Thyroid gland (tissue), 4 donors: ENCODE measurements at regions not wholly inside any gene's neighbourhood (a gene's known extent, or its start where the extent isn't known, plus 50 kb on each side); places are given as distances from the start of the nearest gene placed in this dataset.

Source experiments
- POLR2A ChIP-seq, 2 donors: fragments of 450-650 bp; IDR thresholded peaks; one replicate each; pipeline ENCODE4 v1.6.1; 2017; ENCODE audit warnings: antibody characterized with exemption in 2 of 2, mild to moderate bottlenecking in 2 of 2, moderate library complexity in 1 of 2
- TF ChIP-seq, protein P1 (sequence below), 6 experiments: fragments of 200-600 bp in 3 of 6; fragments of 450-650 bp in 3 of 6; sonication (generic) in 3 of 6; IDR thresholded peaks; one replicate each; pipeline ENCODE4 v1.5.1; 2016 to 2019; ENCODE audit warnings: antibody characterized with exemption in 6 of 6, mild to moderate bottlenecking in 2 of 6, inconsistent platforms in 1 of 6, moderate library complexity in 1 of 6

DNA sequence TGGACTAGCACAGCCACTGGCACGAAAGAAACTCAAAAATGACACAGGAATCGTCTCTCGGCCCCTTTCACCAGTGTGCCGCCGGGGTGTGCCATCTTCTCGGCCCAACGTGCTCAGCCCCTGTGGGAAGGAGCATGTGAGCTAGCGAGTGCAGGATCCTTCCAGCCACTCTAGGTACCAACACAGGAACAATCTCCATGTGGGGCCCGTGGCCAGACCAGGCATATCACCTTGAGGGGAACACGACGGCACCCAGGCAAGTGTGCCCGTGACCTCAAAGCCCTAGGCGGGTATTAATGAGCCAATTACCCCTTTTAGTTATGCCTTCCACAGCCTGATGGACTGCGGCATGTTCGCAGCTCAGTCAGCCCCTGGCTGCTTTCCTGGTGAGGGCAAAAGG, 231.5 kb downstream of the FAT4 start:
- TF ChIP-seq, protein P1, sequence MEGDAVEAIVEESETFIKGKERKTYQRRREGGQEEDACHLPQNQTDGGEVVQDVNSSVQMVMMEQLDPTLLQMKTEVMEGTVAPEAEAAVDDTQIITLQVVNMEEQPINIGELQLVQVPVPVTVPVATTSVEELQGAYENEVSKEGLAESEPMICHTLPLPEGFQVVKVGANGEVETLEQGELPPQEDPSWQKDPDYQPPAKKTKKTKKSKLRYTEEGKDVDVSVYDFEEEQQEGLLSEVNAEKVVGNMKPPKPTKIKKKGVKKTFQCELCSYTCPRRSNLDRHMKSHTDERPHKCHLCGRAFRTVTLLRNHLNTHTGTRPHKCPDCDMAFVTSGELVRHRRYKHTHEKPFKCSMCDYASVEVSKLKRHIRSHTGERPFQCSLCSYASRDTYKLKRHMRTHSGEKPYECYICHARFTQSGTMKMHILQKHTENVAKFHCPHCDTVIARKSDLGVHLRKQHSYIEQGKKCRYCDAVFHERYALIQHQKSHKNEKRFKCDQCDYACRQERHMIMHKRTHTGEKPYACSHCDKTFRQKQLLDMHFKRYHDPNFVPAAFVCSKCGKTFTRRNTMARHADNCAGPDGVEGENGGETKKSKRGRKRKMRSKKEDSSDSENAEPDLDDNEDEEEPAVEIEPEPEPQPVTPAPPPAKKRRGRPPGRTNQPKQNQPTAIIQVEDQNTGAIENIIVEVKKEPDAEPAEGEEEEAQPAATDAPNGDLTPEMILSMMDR (IDR thresholded peaks at IDR 0.05): no peak
- no peak for TF ChIP-seq POLR2A (IDR thresholded peaks at IDR 0.05)
